ENCODE measurements at regions not wholly inside any gene's neighbourhood (a gene's known extent, or its start where the extent isn't known, plus 50 kb on each side); places are given as distances from the start of the nearest gene placed in this dataset.

GRCh38 chr2:168359082-168359481 lies 97.0 kb upstream of the CERS6 start:
- TF ChIP-seq CTCF (IDR thresholded peaks at IDR 0.05) (no peak), ZFX (IDR thresholded peaks at IDR 0.05; ENCODE audit: borderline replicate concordance) (no peak)

Measured in 22Rv1 (cell line).